Vagina (tissue), 2 donors: ENCODE measurements at regions not wholly inside any gene's neighbourhood (a gene's known extent, or its start where the extent isn't known, plus 50 kb on each side); places are given as distances from the start of the nearest gene placed in this dataset.

Experiments
- DNase-seq, 2 donors: peaks; one replicate each; pipeline ENCODE4 v3.0.0-alpha.2; 2017; ENCODE audit errors: extremely low spot score in 2 of 2
- H3K27ac ChIP-seq: fragments of 200-600 bp; sonication (generic); one replicate; pipeline ENCODE4 v1.5.1; 2019
- H3K27me3 ChIP-seq: fragments of 200-600 bp; sonication (generic); one replicate; pipeline ENCODE4 v1.5.1; 2019
- H3K36me3 ChIP-seq, 2 donors: fragments of 200-600 bp; sonication (generic); one replicate each; pipeline ENCODE4 v1.5.1; 2017 to 2019
- H3K4me1 ChIP-seq: fragments of 200-600 bp; sonication (generic); one replicate; pipeline ENCODE4 v1.5.1; 2019
- H3K4me3 ChIP-seq, 2 donors: fragments of 200-600 bp; sonication (generic); 1 replicate in 1 of 2; 2 replicates in 1 of 2; pipeline ENCODE4 v1.5.1; 2016 to 2019
- H3K9me3 ChIP-seq: fragments of 200-600 bp; sonication (generic); one replicate; pipeline ENCODE4 v1.5.1; 2019
- CTCF ChIP-seq, 3 experiments: fragments of 450-650 bp in 2 of 3; fragments of 200-600 bp in 1 of 3; sonication (generic) in 1 of 3; IDR thresholded peaks; one replicate each; pipeline ENCODE4 v1.5.1; 2017 to 2019; ENCODE audit warnings: antibody characterized with exemption in 3 of 3, mild to moderate bottlenecking in 2 of 3, moderate library complexity in 2 of 3
- POLR2A ChIP-seq, 2 donors: fragments of 450-650 bp; IDR thresholded peaks; one replicate each; pipeline ENCODE4 v1.6.1; 2017; ENCODE audit warnings: antibody characterized with exemption in 2 of 2, mild to moderate bottlenecking in 2 of 2, moderate library complexity in 2 of 2
- POLR2AphosphoS5 ChIP-seq, 2 donors: sonication (generic); formaldehyde crosslinking; IDR thresholded peaks; one replicate each; pipeline ENCODE4 v1.9.0; 2017; ENCODE audit warnings: antibody characterized with exemption in 2 of 2, mild to moderate bottlenecking in 2 of 2, low read depth in 1 of 2; ENCODE audit not compliant: insufficient read depth in 1 of 2
- intact Hi-C: fragments of 100-400 bp; cut with DNase I; formaldehyde crosslinking; loops from one replicate; pipeline ENCODE4 v1.15.1; 2023

GRCh38 chr18:67672716-67673115 lies 156.2 kb upstream of the DSEL start:
- Histone ChIP-seq H3K4me1 (no peaks in the 10 kb centered on the region), H3K27me3 (no peaks in the 10 kb centered on the region), H3K9me3 (no peaks in the 10 kb centered on the region), H3K36me3 (no peaks in the 10 kb centered on the region), H3K4me3 (no peak overlapping the region), H3K27ac (no peak overlapping the region)
- intact Hi-C loops, result no loop called here
- DNase-seq, result no peak
- no peak for TF ChIP-seq CTCF (IDR thresholded peaks at IDR 0.05)
- no peak for TF ChIP-seq POLR2A (IDR thresholded peaks at IDR 0.05)
- no peak for TF ChIP-seq POLR2AphosphoS5 (IDR thresholded peaks at IDR 0.05; ENCODE audit: insufficient read depth in 1 of 2, low read depth in 1 of 2)

GRCh38 chr18:67672155-67672554 lies 155.6 kb upstream of the DSEL start:
- TF ChIP-seq POLR2AphosphoS5 (IDR thresholded peaks at IDR 0.05; ENCODE audit: insufficient read depth in 1 of 2, low read depth in 1 of 2) (no peak), POLR2A (IDR thresholded peaks at IDR 0.05) (no peak), CTCF (IDR thresholded peaks at IDR 0.05) (no peak)
- H3K27me3 ChIP-seq, result no peaks in the 10 kb centered on the region
- intact Hi-C loops, result no loop called here
- H3K27ac ChIP-seq, result no peak overlapping the region
- H3K4me1 ChIP-seq, result no peaks in the 10 kb centered on the region
- no peaks in the 10 kb centered on the region for H3K36me3 ChIP-seq
- DNase-seq, result no peak
- no peak overlapping the region for H3K4me3 ChIP-seq
- H3K9me3 ChIP-seq, result no peaks in the 10 kb centered on the region

GRCh38 chr18:67670024-67670543 lies 153.6 kb upstream of the DSEL start:
- Histone ChIP-seq H3K9me3 (no peaks in the 10 kb centered on the region), H3K27me3 (no peaks in the 10 kb centered on the region), H3K4me3 (no peak overlapping the region), H3K36me3 (no peaks in the 10 kb centered on the region), H3K4me1 (no peaks in the 10 kb centered on the region), H3K27ac (no peak overlapping the region)
- no peak for DNase-seq
- intact Hi-C loops, result no loop called here
- TF ChIP-seq POLR2A (IDR thresholded peaks at IDR 0.05) (no peak), CTCF (IDR thresholded peaks at IDR 0.05) (no peak), POLR2AphosphoS5 (IDR thresholded peaks at IDR 0.05; ENCODE audit: insufficient read depth in 1 of 2, low read depth in 1 of 2) (no peak)

- no peaks in the 10 kb centered on the region for H3K36me3 ChIP-seq
- H3K4me1 ChIP-seq, result no peaks in the 10 kb centered on the region
- no peak for DNase-seq
- H3K27me3 ChIP-seq, result no peaks in the 10 kb centered on the region
- intact Hi-C loops, result no loop called here
- no peak for TF ChIP-seq POLR2AphosphoS5 (IDR thresholded peaks at IDR 0.05; ENCODE audit: insufficient read depth in 1 of 2, low read depth in 1 of 2)
- H3K9me3 ChIP-seq, result no peaks in the 10 kb centered on the region
- no peak overlapping the region for H3K27ac ChIP-seq
- H3K4me3 ChIP-seq, result no peak overlapping the region
These were observed 148.7 kb upstream of the DSEL start for GRCh38 chr18:67665266-67665665.

GRCh38 chr18:67662996-67663395 lies 146.5 kb upstream of the DSEL start:
- intact Hi-C loops, result no loop called here
- no peaks in the 10 kb centered on the region for H3K27me3 ChIP-seq
- TF ChIP-seq POLR2AphosphoS5 (IDR thresholded peaks at IDR 0.05; ENCODE audit: insufficient read depth in 1 of 2, low read depth in 1 of 2), result no peak
- no peak for TF ChIP-seq CTCF (IDR thresholded peaks at IDR 0.05)
- TF ChIP-seq POLR2A (IDR thresholded peaks at IDR 0.05), result no peak
- no peaks in the 10 kb centered on the region for H3K4me1 ChIP-seq
- no peaks in the 10 kb centered on the region for H3K9me3 ChIP-seq
- no peak for DNase-seq
- no peaks in the 10 kb centered on the region for H3K36me3 ChIP-seq
- H3K4me3 ChIP-seq, result no peak overlapping the region
- H3K27ac ChIP-seq, result no peak overlapping the region
